Upper lobe of right lung (tissue), 1 donor: ENCODE measurements at regions not wholly inside any gene's neighbourhood (a gene's known extent, or its start where the extent isn't known, plus 50 kb on each side); places are given as distances from the start of the nearest gene placed in this dataset.

Source experiments
- ATAC-seq: fragments of 200-7000 bp; cut with Tn5 transposase; one replicate; pipeline ENCODE4 v1.9.1; 2020; ENCODE audit warnings: mild to moderate bottlenecking, moderate library complexity
- DNase-seq: peaks from one replicate; pipeline ENCODE4 v3.0.0-alpha.2; 2020
- H3K27ac ChIP-seq: fragments of 200-600 bp; one replicate; pipeline ENCODE4 v1.8.0; 2022
- H3K27me3 ChIP-seq: fragments of 200-600 bp; one replicate; pipeline ENCODE4 v1.8.0; 2022; ENCODE audit warnings: mild to moderate bottlenecking
- H3K36me3 ChIP-seq: fragments of 200-600 bp; one replicate; pipeline ENCODE4 v1.8.0; 2022
- H3K4me1 ChIP-seq: fragments of 200-600 bp; one replicate; pipeline ENCODE4 v1.8.0; 2022
- H3K4me3 ChIP-seq: fragments of 200-600 bp; one replicate; pipeline ENCODE4 v1.8.0; 2022; ENCODE audit warnings: mild to moderate bottlenecking
- H3K9me3 ChIP-seq: fragments of 200-600 bp; one replicate; pipeline ENCODE4 v1.8.0; 2022
- intact Hi-C: fragments of 100-400 bp; cut with DNase I; formaldehyde crosslinking; loops from one replicate; pipeline ENCODE4 v1.11.0; 2022
- TF ChIP-seq, protein P1 (sequence below): fragments of 200-600 bp; IDR thresholded peaks from one replicate; pipeline ENCODE4 v1.8.0; 2022; ENCODE audit warnings: antibody characterized with exemption
- donor health status: DM: no; HTN: yes; CAD: no; lungs with severe emphysema.

DNA sequence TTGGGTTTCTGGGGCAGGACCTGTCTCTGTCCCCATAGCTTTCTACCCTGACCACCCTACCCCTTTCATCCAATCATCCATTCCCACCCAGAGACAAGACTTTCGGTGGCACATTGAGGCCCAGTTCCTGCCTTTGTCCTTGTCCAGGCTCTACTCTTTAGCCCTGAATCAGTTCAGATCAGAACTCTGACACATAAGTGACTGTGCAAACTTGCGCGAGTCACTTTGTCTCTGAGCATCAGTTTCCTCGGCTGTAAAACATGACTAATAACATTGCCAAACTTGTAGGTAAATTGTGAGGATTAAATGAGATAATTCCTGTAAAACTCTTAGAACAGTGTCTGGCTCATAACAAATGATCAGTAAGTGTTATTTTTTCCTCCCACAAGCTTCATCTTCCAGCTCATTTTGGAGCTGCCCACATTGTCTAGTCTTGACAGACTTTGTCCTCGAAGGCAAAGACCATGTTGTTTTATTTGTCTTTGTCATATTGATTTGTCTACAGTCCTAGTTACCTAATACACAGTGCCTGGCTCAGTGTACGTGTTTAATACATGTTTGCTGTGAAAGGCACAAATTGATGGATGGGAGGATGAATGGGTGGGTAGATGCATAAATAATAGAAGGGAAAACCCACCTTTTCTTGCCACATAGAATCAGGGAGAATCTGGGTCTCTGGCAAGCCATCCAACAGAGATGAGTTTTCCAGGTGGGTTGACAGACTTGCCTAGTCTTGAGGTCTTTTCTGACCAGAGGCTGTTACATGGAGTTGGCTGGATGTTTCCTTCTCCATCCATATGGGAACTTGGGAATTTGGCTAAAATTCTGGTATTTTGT is 262.9 kb downstream of the OMA1 start:
- no peak for ATAC-seq
- Histone ChIP-seq H3K36me3 (no peaks in the 10 kb centered on the region), H3K9me3 (no peaks in the 10 kb centered on the region), H3K4me3 (no peak overlapping the region), H3K27ac (no peak overlapping the region), H3K4me1 (no peaks in the 10 kb centered on the region), H3K27me3 (no peaks in the 10 kb centered on the region)
- TF ChIP-seq, protein P1, sequence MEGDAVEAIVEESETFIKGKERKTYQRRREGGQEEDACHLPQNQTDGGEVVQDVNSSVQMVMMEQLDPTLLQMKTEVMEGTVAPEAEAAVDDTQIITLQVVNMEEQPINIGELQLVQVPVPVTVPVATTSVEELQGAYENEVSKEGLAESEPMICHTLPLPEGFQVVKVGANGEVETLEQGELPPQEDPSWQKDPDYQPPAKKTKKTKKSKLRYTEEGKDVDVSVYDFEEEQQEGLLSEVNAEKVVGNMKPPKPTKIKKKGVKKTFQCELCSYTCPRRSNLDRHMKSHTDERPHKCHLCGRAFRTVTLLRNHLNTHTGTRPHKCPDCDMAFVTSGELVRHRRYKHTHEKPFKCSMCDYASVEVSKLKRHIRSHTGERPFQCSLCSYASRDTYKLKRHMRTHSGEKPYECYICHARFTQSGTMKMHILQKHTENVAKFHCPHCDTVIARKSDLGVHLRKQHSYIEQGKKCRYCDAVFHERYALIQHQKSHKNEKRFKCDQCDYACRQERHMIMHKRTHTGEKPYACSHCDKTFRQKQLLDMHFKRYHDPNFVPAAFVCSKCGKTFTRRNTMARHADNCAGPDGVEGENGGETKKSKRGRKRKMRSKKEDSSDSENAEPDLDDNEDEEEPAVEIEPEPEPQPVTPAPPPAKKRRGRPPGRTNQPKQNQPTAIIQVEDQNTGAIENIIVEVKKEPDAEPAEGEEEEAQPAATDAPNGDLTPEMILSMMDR, result no peak
- intact Hi-C loops, result no loop called here
- DNase-seq, result no peak

DNA sequence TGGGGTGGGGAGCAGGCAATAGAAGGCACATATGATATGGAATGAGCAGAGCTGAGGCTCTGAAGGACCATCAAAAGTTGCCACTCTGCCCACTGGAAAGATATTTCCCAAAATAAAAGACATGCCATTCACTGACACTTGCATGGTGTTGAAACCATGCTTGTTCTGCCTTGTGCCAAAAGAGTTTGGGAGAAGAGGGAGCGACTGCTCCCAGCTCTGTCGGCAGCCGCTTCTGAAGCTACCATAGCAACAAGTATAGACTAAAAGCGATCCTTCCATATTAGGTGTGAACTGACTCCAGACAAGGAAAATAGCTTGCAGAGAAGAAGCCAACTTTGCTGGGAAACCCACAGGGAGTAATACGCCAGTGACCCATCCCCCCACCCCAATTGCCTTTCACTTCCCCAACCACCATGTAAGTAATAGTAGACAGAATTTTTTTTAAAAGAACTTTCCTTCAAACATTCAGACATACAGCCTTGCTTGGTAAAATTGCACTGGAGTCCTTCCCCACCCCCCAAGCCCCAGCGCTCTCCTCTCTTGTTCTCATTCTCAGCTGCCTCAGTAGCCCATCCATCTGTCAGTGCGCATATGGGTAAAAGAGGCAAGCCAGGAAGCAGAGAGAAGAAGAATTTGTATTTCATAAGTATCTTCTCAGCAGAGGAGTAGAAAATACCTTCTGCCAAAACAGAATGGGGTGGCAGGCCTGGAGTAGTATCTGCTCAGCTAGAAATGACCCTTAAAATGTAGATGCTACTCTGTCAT is 263.7 kb downstream of the OMA1 start:
- DNase-seq, result no peak
- Histone ChIP-seq H3K4me3 (no peak overlapping the region), H3K27ac (no peak overlapping the region), H3K36me3 (no peaks in the 10 kb centered on the region), H3K27me3 (no peaks in the 10 kb centered on the region), H3K4me1 (no peaks in the 10 kb centered on the region), H3K9me3 (no peaks in the 10 kb centered on the region)
- TF ChIP-seq, protein P1, result no peak
- intact Hi-C loops, result no loop called here
- no peak for ATAC-seq

DNA sequence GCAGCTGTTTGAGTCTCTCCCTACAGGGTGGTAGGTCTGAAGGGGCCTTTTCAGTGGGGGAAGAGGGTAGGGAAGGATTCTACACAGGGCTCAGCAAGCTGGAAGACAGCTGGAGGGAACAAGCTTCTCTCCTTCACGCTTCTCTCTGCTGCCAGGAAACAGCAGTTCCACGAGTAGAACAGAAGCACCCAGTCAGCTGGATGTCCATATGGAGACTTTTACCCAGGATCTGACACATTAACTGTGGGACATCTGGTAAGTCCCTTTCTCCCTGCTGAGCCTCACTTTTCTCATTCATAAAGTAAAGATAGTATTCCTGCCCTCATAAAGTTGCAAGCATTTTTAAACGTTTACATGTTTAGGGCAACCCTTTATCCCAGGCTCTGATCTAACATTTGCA is 280.3 kb downstream of the OMA1 start:
- no peak overlapping the region for H3K27ac ChIP-seq
- TF ChIP-seq, protein P1, result no peak

DNA sequence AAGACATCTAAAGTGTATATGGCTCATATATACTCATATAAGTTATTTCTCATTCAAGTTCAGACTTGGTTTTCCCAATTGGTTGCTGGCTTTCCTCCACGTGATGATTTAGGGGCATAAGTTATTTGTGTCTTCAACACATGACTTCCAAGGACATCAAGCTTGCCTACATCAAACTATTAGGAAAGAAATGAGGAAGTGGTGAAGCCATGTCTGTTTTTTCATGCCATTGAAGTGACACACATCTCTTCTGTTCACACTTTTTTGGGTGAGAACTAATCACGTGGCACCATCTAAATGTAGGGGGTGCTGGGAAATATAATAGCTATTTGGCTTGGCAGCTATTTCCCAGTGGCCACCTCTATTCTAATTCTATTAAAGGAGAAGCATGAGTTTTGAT is 282.1 kb downstream of the OMA1 start:
- no peaks in the 10 kb centered on the region for H3K4me1 ChIP-seq
- no peak overlapping the region for H3K4me3 ChIP-seq
- no peak overlapping the region for H3K27ac ChIP-seq
- ATAC-seq (no peak), DNase-seq (no peak)
- intact Hi-C loops, result no loop called here
- no peaks in the 10 kb centered on the region for H3K27me3 ChIP-seq
- TF ChIP-seq, protein P1, result no peak
- H3K9me3 ChIP-seq, result no peaks in the 10 kb centered on the region
- no peaks in the 10 kb centered on the region for H3K36me3 ChIP-seq

More for the DNA sequence above, 280.3 kb downstream of the OMA1 start:
- intact Hi-C loops, result no loop called here
- Histone ChIP-seq H3K36me3 (no peaks in the 10 kb centered on the region), H3K27me3 (no peaks in the 10 kb centered on the region), H3K9me3 (no peaks in the 10 kb centered on the region), H3K4me3 (no peak overlapping the region), H3K4me1 (no peaks in the 10 kb centered on the region)
- ATAC-seq (no peak), DNase-seq (no peak)

DNA sequence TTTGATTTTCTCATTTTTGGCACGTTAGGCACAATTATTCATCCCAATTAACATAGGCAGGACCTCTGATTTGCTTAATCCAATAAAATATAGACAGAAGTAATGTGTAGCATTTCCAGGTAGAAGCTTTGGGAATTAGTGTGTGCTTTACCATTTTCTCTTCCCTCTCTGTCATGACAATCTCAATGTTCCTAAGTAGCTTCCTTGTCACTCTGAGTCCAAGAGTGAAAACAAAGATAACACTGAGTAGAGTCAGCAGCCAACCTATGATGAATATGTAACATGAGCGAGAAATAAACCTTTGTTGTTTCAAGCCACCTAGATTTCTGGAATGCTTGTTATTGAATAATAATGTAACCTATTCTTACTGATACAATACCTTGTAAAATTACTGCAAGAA is 283.8 kb downstream of the OMA1 start:
- Histone ChIP-seq H3K4me3 (no peak overlapping the region), H3K36me3 (no peaks in the 10 kb centered on the region), H3K9me3 (no peaks in the 10 kb centered on the region), H3K27ac (no peak overlapping the region), H3K27me3 (no peaks in the 10 kb centered on the region), H3K4me1 (no peaks in the 10 kb centered on the region)
- no peak for DNase-seq
- TF ChIP-seq, protein P1, result no peak
- intact Hi-C loops, result no loop called here
- ATAC-seq, result no peak
